GM12878 (cell line): ENCODE measurements at regions not wholly inside any gene's neighbourhood (a gene's known extent, or its start where the extent isn't known, plus 50 kb on each side); places are given as distances from the start of the nearest gene placed in this dataset.

Source experiments
- BHLHE40 ChIP-seq, 2 experiments: fragments of 450-650 bp in 1 of 2; IDR thresholded peaks; 2 replicates each; pipeline ENCODE4 v1.6.1; 2011 to 2017; ENCODE audit warnings: low read depth in 2 of 2, borderline replicate concordance in 1 of 2, improper control_type of control experiment in 1 of 2, low read length in 1 of 2, mild to moderate bottlenecking in 1 of 2
- CTCF ChIP-seq, 3 experiments: IDR thresholded peaks in 2 of 3; conservative IDR thresholded peaks in 1 of 3; 2 replicates each; pipeline ENCODE4 v1.5.1; 2011; ENCODE audit warnings: low read depth in 3 of 3, low read length in 3 of 3, mild to moderate bottlenecking in 3 of 3, control low read depth in 2 of 3, moderate library complexity in 2 of 3, inconsistent platforms in 1 of 3, mixed read lengths in 1 of 3; ENCODE audit not compliant: control insufficient read depth in 2 of 3, insufficient read depth in 1 of 3; ENCODE audit errors: extremely low read depth in 1 of 3
- EP300 ChIP-seq, 2 experiments: fragments of 150-350 bp in 1 of 2; IDR thresholded peaks; 2 replicates each; pipeline ENCODE4 v1.6.1; 2011 to 2012; ENCODE audit warnings: low read depth in 2 of 2, low read length in 2 of 2, borderline replicate concordance in 1 of 2, improper control_type of control experiment in 1 of 2, inconsistent platforms in 1 of 2; ENCODE audit not compliant: control insufficient read depth in 1 of 2
- HCFC1 ChIP-seq: fragments of 150-350 bp; IDR thresholded peaks from 2 replicates; pipeline ENCODE4 v1.6.1; 2014; ENCODE audit warnings: low read length
- POLR2A ChIP-seq: IDR thresholded peaks from 2 replicates; pipeline ENCODE4 v1.6.1; 2011; ENCODE audit warnings: low read depth, mild to moderate bottlenecking, low read length
- RCOR1 ChIP-seq: conservative IDR thresholded peaks from 2 replicates; pipeline ENCODE4 v1.6.1; 2012; ENCODE audit warnings: low read depth, low read length, improper control_type of control experiment
- REST ChIP-seq: IDR thresholded peaks from 2 replicates; pipeline ENCODE4 v1.6.1; 2012; ENCODE audit warnings: mild to moderate bottlenecking, low read depth, low read length
- STAT3 ChIP-seq: IDR thresholded peaks from 2 replicates; pipeline ENCODE4 v1.6.1; 2011; ENCODE audit warnings: low read depth, low read length, improper control_type of control experiment
- TAF1 ChIP-seq: IDR thresholded peaks from 2 replicates; pipeline ENCODE4 v1.6.1; 2011; ENCODE audit warnings: mild to moderate bottlenecking, low read depth, low read length, borderline replicate concordance

GRCh38 chr14:29354486-29354885 lies 573.2 kb downstream of the PRKD1 start:
- TF ChIP-seq STAT3 (no peak), EP300 (IDR thresholded peaks at IDR 0.05; ENCODE audit: borderline replicate concordance in 1 of 2, control insufficient read depth in 1 of 2, low read depth in 2 of 2, low read length in 2 of 2) (no peak), RCOR1 (no peak), CTCF (IDR thresholded peaks at IDR 0.05 in 2 of 3, conservative IDR thresholded peaks at IDR 0.05 in 1 of 3; ENCODE audit: control insufficient read depth in 2 of 3, extremely low read depth in 1 of 3, insufficient read depth in 1 of 3, low read depth in 3 of 3, low read length in 3 of 3) (no peak), BHLHE40 (IDR thresholded peaks at IDR 0.05; ENCODE audit: borderline replicate concordance in 1 of 2, low read depth in 2 of 2, low read length in 1 of 2) (no peak), HCFC1 (no peak), POLR2A (no peak), REST (no peak), TAF1 (no peak)
